ENCODE measurements at regions not wholly inside any gene's neighbourhood (a gene's known extent, or its start where the extent isn't known, plus 50 kb on each side); places are given as distances from the start of the nearest gene placed in this dataset.

DNA sequence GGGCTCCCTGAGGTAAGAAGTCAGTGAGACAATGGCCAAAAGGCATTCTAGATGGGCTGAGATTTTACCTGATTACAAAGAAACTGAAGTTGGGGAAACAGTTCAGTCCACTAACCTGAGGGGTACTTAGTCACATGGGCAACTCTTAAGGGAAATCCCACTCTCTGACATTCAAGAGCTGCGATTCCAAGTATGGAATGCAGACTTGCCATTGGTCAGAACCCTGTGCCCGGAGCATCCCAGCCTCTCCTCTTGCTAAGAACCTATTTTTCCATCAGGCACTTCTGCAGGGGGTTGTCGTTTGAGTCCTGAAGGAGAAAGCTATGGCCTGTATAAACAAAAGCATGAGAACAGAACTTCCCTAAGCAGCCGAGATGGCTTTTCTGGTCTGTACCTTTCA lies 434.9 kb upstream of the DAB1 start (continued):
- no peak for TF ChIP-seq RXRA (IDR thresholded peaks at IDR 0.05)
- no peak for TF ChIP-seq NR2F2 (IDR thresholded peaks at IDR 0.05)
- TF ChIP-seq TAF1 (conservative IDR thresholded peaks at IDR 0.05), result no peak
- no peak for TF ChIP-seq FOXA1 (IDR thresholded peaks at IDR 0.05)

DNA sequence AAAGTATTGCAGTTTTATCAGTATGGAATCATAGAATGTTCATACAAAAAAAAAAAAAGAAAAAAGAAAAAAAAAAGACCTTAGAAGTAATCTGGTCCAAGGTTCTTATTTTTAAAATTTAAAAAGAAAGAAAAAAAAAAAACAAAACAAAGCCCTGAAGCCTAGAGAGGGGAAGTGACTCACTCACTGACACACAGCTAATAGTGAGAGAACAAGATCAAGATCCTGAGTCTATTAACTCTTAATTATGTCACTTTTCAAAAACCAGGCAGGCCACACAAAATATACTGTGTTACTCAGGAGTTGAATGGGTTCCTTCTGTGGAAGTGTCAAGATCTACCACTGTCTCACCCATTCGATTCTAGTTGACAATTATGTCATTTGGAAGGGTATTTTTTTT lies 433.9 kb upstream of the DAB1 start:
- no peaks in the 10 kb centered on the region for H3K36me3 ChIP-seq (ENCODE audit: control insufficient read depth in 4 of 4, insufficient read depth in 3 of 4, low read depth in 1 of 4, low read length in 3 of 4)
- no peak for DNase-seq (ENCODE audit: low spot score)
- TF ChIP-seq FOXA1 (IDR thresholded peaks at IDR 0.05), result no peak
- TF ChIP-seq SP1 (IDR thresholded peaks at IDR 0.05), result no peak
- no peak for TF ChIP-seq TAF1 (conservative IDR thresholded peaks at IDR 0.05)
- TF ChIP-seq, protein P1, sequence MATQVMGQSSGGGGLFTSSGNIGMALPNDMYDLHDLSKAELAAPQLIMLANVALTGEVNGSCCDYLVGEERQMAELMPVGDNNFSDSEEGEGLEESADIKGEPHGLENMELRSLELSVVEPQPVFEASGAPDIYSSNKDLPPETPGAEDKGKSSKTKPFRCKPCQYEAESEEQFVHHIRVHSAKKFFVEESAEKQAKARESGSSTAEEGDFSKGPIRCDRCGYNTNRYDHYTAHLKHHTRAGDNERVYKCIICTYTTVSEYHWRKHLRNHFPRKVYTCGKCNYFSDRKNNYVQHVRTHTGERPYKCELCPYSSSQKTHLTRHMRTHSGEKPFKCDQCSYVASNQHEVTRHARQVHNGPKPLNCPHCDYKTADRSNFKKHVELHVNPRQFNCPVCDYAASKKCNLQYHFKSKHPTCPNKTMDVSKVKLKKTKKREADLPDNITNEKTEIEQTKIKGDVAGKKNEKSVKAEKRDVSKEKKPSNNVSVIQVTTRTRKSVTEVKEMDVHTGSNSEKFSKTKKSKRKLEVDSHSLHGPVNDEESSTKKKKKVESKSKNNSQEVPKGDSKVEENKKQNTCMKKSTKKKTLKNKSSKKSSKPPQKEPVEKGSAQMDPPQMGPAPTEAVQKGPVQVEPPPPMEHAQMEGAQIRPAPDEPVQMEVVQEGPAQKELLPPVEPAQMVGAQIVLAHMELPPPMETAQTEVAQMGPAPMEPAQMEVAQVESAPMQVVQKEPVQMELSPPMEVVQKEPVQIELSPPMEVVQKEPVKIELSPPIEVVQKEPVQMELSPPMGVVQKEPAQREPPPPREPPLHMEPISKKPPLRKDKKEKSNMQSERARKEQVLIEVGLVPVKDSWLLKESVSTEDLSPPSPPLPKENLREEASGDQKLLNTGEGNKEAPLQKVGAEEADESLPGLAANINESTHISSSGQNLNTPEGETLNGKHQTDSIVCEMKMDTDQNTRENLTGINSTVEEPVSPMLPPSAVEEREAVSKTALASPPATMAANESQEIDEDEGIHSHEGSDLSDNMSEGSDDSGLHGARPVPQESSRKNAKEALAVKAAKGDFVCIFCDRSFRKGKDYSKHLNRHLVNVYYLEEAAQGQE (IDR thresholded peaks at IDR 0.05), result no peak
- TF ChIP-seq YY1 (IDR thresholded peaks at IDR 0.05), result no peak
- TF ChIP-seq HNF4A (conservative IDR thresholded peaks at IDR 0.05), result no peak
- TF ChIP-seq, protein P2, sequence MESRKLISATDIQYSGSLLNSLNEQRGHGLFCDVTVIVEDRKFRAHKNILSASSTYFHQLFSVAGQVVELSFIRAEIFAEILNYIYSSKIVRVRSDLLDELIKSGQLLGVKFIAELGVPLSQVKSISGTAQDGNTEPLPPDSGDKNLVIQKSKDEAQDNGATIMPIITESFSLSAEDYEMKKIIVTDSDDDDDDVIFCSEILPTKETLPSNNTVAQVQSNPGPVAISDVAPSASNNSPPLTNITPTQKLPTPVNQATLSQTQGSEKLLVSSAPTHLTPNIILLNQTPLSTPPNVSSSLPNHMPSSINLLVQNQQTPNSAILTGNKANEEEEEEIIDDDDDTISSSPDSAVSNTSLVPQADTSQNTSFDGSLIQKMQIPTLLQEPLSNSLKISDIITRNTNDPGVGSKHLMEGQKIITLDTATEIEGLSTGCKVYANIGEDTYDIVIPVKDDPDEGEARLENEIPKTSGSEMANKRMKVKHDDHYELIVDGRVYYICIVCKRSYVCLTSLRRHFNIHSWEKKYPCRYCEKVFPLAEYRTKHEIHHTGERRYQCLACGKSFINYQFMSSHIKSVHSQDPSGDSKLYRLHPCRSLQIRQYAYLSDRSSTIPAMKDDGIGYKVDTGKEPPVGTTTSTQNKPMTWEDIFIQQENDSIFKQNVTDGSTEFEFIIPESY (IDR thresholded peaks at IDR 0.05), result no peak
- TF ChIP-seq, protein P3, sequence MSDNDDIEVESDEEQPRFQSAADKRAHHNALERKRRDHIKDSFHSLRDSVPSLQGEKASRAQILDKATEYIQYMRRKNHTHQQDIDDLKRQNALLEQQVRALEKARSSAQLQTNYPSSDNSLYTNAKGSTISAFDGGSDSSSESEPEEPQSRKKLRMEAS (IDR thresholded peaks at IDR 0.05), result no peak
- no peak for TF ChIP-seq JUND (IDR thresholded peaks at IDR 0.05)
- TF ChIP-seq, protein P4, sequence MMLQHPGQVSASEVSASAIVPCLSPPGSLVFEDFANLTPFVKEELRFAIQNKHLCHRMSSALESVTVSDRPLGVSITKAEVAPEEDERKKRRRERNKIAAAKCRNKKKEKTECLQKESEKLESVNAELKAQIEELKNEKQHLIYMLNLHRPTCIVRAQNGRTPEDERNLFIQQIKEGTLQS (IDR thresholded peaks at IDR 0.05), result no peak
- no peak for TF ChIP-seq NR2F2 (IDR thresholded peaks at IDR 0.05)
- TF ChIP-seq EGR1 (IDR thresholded peaks at IDR 0.05; ENCODE audit: low read depth in 2 of 2), result no peak
- TF ChIP-seq FOXA2 (IDR thresholded peaks at IDR 0.05), result no peak
- no peak for TF ChIP-seq GABPA (IDR thresholded peaks at IDR 0.05 in 1 of 2, conservative IDR thresholded peaks at IDR 0.05 in 1 of 2)
- no peak for TF ChIP-seq RAD21 (IDR thresholded peaks at IDR 0.05)
- TF ChIP-seq, protein P5, sequence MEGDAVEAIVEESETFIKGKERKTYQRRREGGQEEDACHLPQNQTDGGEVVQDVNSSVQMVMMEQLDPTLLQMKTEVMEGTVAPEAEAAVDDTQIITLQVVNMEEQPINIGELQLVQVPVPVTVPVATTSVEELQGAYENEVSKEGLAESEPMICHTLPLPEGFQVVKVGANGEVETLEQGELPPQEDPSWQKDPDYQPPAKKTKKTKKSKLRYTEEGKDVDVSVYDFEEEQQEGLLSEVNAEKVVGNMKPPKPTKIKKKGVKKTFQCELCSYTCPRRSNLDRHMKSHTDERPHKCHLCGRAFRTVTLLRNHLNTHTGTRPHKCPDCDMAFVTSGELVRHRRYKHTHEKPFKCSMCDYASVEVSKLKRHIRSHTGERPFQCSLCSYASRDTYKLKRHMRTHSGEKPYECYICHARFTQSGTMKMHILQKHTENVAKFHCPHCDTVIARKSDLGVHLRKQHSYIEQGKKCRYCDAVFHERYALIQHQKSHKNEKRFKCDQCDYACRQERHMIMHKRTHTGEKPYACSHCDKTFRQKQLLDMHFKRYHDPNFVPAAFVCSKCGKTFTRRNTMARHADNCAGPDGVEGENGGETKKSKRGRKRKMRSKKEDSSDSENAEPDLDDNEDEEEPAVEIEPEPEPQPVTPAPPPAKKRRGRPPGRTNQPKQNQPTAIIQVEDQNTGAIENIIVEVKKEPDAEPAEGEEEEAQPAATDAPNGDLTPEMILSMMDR (IDR thresholded peaks at IDR 0.05; ENCODE audit: low read depth, low read length, missing input control), result no peak
- no peak for TF ChIP-seq RXRA (IDR thresholded peaks at IDR 0.05)
- TF ChIP-seq HNF4G (IDR thresholded peaks at IDR 0.05), result no peak
- H3K27ac ChIP-seq (ENCODE audit: low read depth in 1 of 2, low read length in 2 of 2), result no peak overlapping the region
- H3K9me3 ChIP-seq (ENCODE audit: control insufficient read depth in 4 of 4, low read length in 3 of 4), result no peaks in the 10 kb centered on the region
- H3K9ac ChIP-seq (ENCODE audit: low read depth in 1 of 2, low read length in 2 of 2), result no peak overlapping the region
- WGBS, result 73% methylated on average over 1 of the region's 1 CpG
- H3K27me3 ChIP-seq (ENCODE audit: control insufficient read depth in 4 of 4, insufficient read depth in 4 of 4, low read length in 3 of 4), result no peaks in the 10 kb centered on the region
- H3K4me3 ChIP-seq (ENCODE audit: low read depth in 1 of 3, low read length in 3 of 3), result no peak overlapping the region
- H3K4me1 ChIP-seq (ENCODE audit: control insufficient read depth in 4 of 4, insufficient read depth in 4 of 4, low read length in 3 of 4), result no peaks in the 10 kb centered on the region

Data from liver (tissue), 8 donors.